RWPE2 (cell line): ENCODE measurements at regions not wholly inside any gene's neighbourhood (a gene's known extent, or its start where the extent isn't known, plus 50 kb on each side); places are given as distances from the start of the nearest gene placed in this dataset.
"Not testable (repeated sequence)": the region's sequence is repeated elsewhere in the genome, so short reads cannot be mapped to it uniquely, and the experiment has no call there.

Source experiments
- ATAC-seq: fragments of 200-7000 bp; cut with Tn5 transposase; 3 replicates; pipeline ENCODE4 v1.9.1; 2021; ENCODE audit warnings: low read depth
- DNase-seq: peaks from one replicate; pipeline ENCODE4 v3.0.0-alpha.2; 2020; ENCODE audit warnings: low spot score
- H3K27ac ChIP-seq: fragments of 450-650 bp; 2 replicates; pipeline ENCODE4 v1.5.1; 2017; ENCODE audit warnings: mild to moderate bottlenecking; ENCODE audit not compliant: poor library complexity, severe bottlenecking
- H3K27me3 ChIP-seq: fragments of 250-450 bp; sonication (Bioruptor Pico); 2 replicates; pipeline ENCODE4 v1.5.1; 2021; ENCODE audit warnings: mild to moderate bottlenecking, moderate library complexity; ENCODE audit not compliant: insufficient read depth, poor library complexity, severe bottlenecking
- H3K36me3 ChIP-seq: fragments of 250-450 bp; sonication (Bioruptor Pico); 2 replicates; pipeline ENCODE4 v1.5.1; 2020; ENCODE audit warnings: low read depth, mild to moderate bottlenecking, moderate library complexity
- H3K4me1 ChIP-seq: fragments of 250-450 bp; sonication (Bioruptor Pico); 2 replicates; pipeline ENCODE4 v1.5.1; 2021; ENCODE audit warnings: mild to moderate bottlenecking, moderate library complexity; ENCODE audit not compliant: insufficient read depth, poor library complexity, severe bottlenecking
- H3K4me3 ChIP-seq: fragments of 250-450 bp; sonication (Bioruptor Pico); 2 replicates; pipeline ENCODE4 v1.5.1; 2021; ENCODE audit warnings: mild to moderate bottlenecking, moderate library complexity; ENCODE audit not compliant: severe bottlenecking
- H3K9me3 ChIP-seq: fragments of 250-450 bp; sonication (Bioruptor Pico); 2 replicates; pipeline ENCODE4 v1.5.1; 2021; ENCODE audit warnings: mild to moderate bottlenecking, moderate library complexity; ENCODE audit not compliant: severe bottlenecking
- TF ChIP-seq, protein P1 (sequence below): fragments of 450-650 bp; IDR thresholded peaks from one replicate; pipeline ENCODE4 v1.5.1; 2017; ENCODE audit warnings: mild to moderate bottlenecking, moderate library complexity; ENCODE audit not compliant: poor library complexity, severe bottlenecking

DNA sequence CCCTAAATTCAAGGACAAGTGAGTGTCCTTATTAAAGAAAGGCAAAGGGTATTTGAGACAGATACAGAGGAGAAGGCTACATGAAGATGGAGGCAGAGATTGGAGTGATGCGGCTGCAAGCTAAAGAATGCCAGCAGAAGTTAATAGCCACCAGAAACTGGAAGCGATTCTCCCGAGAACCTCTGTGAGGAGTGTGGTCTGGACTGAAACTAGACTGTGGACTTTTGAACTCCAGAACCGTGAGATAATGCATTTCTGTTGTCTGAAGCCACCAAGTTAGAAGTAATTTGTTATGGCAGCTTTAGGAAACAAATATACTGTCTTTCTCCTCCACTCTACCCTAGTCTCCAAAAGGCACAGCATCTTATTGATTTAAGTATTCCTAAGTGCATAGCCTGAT, 80.3 kb upstream of the CREB5 start:
- Histone ChIP-seq H3K4me1 (no peaks in the 10 kb centered on the region), H3K36me3 (no peaks in the 10 kb centered on the region), H3K9me3 (no peaks in the 10 kb centered on the region), H3K4me3 (no peak overlapping the region), H3K27me3 (no peaks in the 10 kb centered on the region), H3K27ac (no peak overlapping the region)
- no peak for ATAC-seq
- DNase-seq, result no peak
- TF ChIP-seq, protein P1, sequence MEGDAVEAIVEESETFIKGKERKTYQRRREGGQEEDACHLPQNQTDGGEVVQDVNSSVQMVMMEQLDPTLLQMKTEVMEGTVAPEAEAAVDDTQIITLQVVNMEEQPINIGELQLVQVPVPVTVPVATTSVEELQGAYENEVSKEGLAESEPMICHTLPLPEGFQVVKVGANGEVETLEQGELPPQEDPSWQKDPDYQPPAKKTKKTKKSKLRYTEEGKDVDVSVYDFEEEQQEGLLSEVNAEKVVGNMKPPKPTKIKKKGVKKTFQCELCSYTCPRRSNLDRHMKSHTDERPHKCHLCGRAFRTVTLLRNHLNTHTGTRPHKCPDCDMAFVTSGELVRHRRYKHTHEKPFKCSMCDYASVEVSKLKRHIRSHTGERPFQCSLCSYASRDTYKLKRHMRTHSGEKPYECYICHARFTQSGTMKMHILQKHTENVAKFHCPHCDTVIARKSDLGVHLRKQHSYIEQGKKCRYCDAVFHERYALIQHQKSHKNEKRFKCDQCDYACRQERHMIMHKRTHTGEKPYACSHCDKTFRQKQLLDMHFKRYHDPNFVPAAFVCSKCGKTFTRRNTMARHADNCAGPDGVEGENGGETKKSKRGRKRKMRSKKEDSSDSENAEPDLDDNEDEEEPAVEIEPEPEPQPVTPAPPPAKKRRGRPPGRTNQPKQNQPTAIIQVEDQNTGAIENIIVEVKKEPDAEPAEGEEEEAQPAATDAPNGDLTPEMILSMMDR, result no peak

- H3K36me3 ChIP-seq, H3K4me1 ChIP-seq, DNase-seq, H3K9me3 ChIP-seq, H3K4me3 ChIP-seq, H3K27me3 ChIP-seq, ATAC-seq, H3K27ac ChIP-seq: not testable (repeated sequence)
Measured at GRCh38 chr7:28333548-28333947, 78.8 kb upstream of the CREB5 start.

DNA sequence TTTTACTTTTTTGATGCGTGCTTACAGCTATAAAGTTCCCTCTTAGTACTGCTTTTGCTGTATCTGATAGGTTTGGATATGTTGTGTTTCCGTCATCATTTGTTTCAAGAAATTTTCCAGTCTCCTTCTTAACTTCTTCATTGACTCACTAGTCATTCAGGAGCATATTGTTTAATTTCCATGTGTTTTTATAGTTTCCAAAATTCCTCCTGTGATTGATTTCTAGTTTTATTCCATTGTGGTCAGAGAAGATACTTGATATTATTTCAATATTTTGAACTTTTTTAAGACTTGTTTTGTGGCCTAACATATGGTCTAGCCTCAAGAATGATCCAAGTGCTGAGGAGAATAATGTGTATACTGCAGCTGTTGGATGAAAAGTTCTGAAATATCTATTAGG, 75.5 kb upstream of the CREB5 start:
- H3K36me3 ChIP-seq, result no peaks in the 10 kb centered on the region
- no peaks in the 10 kb centered on the region for H3K27me3 ChIP-seq
- ATAC-seq (no peak), DNase-seq (no peak)
- TF ChIP-seq, protein P1, result no peak
- no peak overlapping the region for H3K4me3 ChIP-seq
- no peaks in the 10 kb centered on the region for H3K4me1 ChIP-seq
- H3K9me3 ChIP-seq, result no peaks in the 10 kb centered on the region
- no peak overlapping the region for H3K27ac ChIP-seq

DNA sequence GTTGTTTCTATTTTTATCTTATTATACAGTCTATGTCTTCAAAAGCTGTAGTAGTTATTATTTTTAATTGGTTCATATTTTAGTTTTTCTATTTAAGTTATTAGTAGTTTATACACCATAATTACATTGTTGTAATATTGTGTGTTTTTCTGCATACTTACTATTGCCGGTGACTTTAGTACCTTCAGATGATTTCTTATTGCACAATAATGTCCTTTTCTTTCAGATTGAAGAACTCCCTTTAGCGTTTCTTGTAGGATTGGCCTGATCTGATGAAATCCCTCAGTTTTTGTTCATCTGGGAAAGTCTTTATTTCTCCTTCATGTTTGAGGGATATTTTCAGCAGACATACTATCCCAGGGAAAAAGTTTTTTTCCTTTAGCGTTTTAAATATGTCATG, 74.3 kb upstream of the CREB5 start:
- no peaks in the 10 kb centered on the region for H3K4me1 ChIP-seq
- DNase-seq (no peak), ATAC-seq (no peak)
- H3K9me3 ChIP-seq, result no peaks in the 10 kb centered on the region
- H3K27me3 ChIP-seq, result no peaks in the 10 kb centered on the region
- TF ChIP-seq, protein P1, result no peak
- no peak overlapping the region for H3K27ac ChIP-seq
- H3K4me3 ChIP-seq, result no peak overlapping the region
- no peaks in the 10 kb centered on the region for H3K36me3 ChIP-seq

- Histone ChIP-seq H3K4me1 (peaks cover 16% of the 10 kb centered on the region), H3K27me3 (no peaks in the 10 kb centered on the region), H3K36me3 (no peaks in the 10 kb centered on the region), H3K4me3 (no peak overlapping the region), H3K27ac (no peak overlapping the region), H3K9me3 (no peaks in the 10 kb centered on the region)
- DNase-seq, result no peak
- no peak for ATAC-seq
- TF ChIP-seq, protein P1, result no peak
Measured at GRCh38 chr7:28343462-28343861, 68.9 kb upstream of the CREB5 start.
